H1 (cell line): ENCODE measurements at regions not wholly inside any gene's neighbourhood (a gene's known extent, or its start where the extent isn't known, plus 50 kb on each side); places are given as distances from the start of the nearest gene placed in this dataset.

ENCODE experiments used
- CBX5 ChIP-seq: fragments of 300-800, 300-1000 bp; sonication (generic); IDR thresholded peaks from 2 replicates; pipeline ENCODE4 v1.7.1; 2016; ENCODE audit warnings: antibody characterized with exemption, low read length, low read depth
- CHD1 ChIP-seq: IDR thresholded peaks from 2 replicates; pipeline ENCODE4 v1.6.1; 2012; ENCODE audit warnings: low read depth, low read length, improper control_type of control experiment
- CHD7 ChIP-seq: fragments of 300-600 bp; sonication (generic); IDR thresholded peaks from 2 replicates; pipeline ENCODE4 v1.7.1; 2012; ENCODE audit warnings: low read length, moderate library complexity, mild to moderate bottlenecking, inconsistent platforms; ENCODE audit not compliant: insufficient replicate concordance
- EZH2 ChIP-seq: fragments of 200-600 bp; sonication (generic); IDR thresholded peaks from 2 replicates; pipeline ENCODE4 v1.7.1; 2012; ENCODE audit warnings: low read depth, mild to moderate bottlenecking, moderate library complexity, low read length, inconsistent platforms; ENCODE audit not compliant: severe bottlenecking
- TF ChIP-seq, protein P1 (sequence below): IDR thresholded peaks from 2 replicates; pipeline ENCODE4 v1.6.1; 2012; ENCODE audit warnings: low read length, inconsistent platforms

GRCh38 chr9:105039175-105039799, 111.3 kb upstream of the ABCA1 start (continued):
- no peak for TF ChIP-seq CHD7
- no peak for TF ChIP-seq CHD1
- TF ChIP-seq CBX5, result no peak
- TF ChIP-seq EZH2, result no peak
- TF ChIP-seq, protein P1, sequence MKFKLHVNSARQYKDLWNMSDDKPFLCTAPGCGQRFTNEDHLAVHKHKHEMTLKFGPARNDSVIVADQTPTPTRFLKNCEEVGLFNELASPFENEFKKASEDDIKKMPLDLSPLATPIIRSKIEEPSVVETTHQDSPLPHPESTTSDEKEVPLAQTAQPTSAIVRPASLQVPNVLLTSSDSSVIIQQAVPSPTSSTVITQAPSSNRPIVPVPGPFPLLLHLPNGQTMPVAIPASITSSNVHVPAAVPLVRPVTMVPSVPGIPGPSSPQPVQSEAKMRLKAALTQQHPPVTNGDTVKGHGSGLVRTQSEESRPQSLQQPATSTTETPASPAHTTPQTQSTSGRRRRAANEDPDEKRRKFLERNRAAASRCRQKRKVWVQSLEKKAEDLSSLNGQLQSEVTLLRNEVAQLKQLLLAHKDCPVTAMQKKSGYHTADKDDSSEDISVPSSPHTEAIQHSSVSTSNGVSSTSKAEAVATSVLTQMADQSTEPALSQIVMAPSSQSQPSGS, result no peak
